Nephron progenitor cell (in vitro differentiated cells): ENCODE measurements at regions not wholly inside any gene's neighbourhood (a gene's known extent, or its start where the extent isn't known, plus 50 kb on each side); places are given as distances from the start of the nearest gene placed in this dataset.

Experiments
- DNase-seq: peaks from one replicate; pipeline ENCODE4 v3.0.0; 2021
- H3K27ac Mint-ChIP-seq: 2 replicates; pipeline ENCODE4 v1.8.0; 2021; ENCODE audit warnings: mild to moderate bottlenecking, moderate library complexity, mixed read lengths
- H3K27me3 Mint-ChIP-seq: 2 replicates; pipeline ENCODE4 v1.8.0; 2021; ENCODE audit warnings: mild to moderate bottlenecking, low read depth, mixed read lengths; ENCODE audit not compliant: poor library complexity
- H3K36me3 Mint-ChIP-seq: 2 replicates; pipeline ENCODE4 v1.8.0; 2021; ENCODE audit warnings: low read depth, mixed read lengths
- H3K4me1 Mint-ChIP-seq: 2 replicates; pipeline ENCODE4 v1.8.0; 2021; ENCODE audit warnings: mixed read lengths
- H3K4me3 Mint-ChIP-seq: 2 replicates; pipeline ENCODE4 v1.8.0; 2021; ENCODE audit warnings: mild to moderate bottlenecking, moderate library complexity, mixed read lengths
- H3K9me3 Mint-ChIP-seq: 2 replicates; pipeline ENCODE4 v1.8.0; 2021; ENCODE audit warnings: mild to moderate bottlenecking, moderate library complexity, mixed read lengths
- TF ChIP-seq, protein P1 (sequence below): fragments of 200-600 bp; sonication (generic); IDR thresholded peaks from 2 replicates; pipeline ENCODE4 v1.5.0; 2021; ENCODE audit warnings: antibody characterized with exemption

DNA sequence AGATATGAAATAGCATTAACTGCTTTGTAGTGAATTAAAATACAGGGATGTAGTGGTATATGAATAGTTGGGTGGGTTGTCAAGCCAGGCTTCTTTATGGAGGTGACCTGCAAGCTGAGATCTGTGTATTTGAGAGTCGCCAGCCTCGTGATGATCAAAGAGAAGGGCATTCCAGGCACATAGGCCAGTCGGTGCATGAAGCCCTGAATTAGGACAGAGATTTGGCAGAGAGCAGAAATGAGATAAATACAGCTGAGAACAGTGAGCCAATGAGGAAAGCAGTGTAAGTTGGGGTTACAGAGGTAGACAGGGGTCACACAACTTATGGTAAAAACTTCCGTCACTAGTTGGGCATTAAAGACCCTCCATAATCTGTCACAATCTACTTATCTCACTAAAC lies 641.9 kb downstream of the OTOL1 start:
- no peak overlapping the region for H3K27ac Mint-ChIP-seq
- no peaks in the 10 kb centered on the region for H3K9me3 Mint-ChIP-seq
- peaks cover 3% of the 10 kb centered on the region for H3K27me3 Mint-ChIP-seq
- TF ChIP-seq, protein P1, sequence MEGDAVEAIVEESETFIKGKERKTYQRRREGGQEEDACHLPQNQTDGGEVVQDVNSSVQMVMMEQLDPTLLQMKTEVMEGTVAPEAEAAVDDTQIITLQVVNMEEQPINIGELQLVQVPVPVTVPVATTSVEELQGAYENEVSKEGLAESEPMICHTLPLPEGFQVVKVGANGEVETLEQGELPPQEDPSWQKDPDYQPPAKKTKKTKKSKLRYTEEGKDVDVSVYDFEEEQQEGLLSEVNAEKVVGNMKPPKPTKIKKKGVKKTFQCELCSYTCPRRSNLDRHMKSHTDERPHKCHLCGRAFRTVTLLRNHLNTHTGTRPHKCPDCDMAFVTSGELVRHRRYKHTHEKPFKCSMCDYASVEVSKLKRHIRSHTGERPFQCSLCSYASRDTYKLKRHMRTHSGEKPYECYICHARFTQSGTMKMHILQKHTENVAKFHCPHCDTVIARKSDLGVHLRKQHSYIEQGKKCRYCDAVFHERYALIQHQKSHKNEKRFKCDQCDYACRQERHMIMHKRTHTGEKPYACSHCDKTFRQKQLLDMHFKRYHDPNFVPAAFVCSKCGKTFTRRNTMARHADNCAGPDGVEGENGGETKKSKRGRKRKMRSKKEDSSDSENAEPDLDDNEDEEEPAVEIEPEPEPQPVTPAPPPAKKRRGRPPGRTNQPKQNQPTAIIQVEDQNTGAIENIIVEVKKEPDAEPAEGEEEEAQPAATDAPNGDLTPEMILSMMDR: no peak
- no peak overlapping the region for H3K4me3 Mint-ChIP-seq
- H3K36me3 Mint-ChIP-seq: no peaks in the 10 kb centered on the region
- H3K4me1 Mint-ChIP-seq: peaks cover 11% of the 10 kb centered on the region
- DNase-seq: no peak

DNA sequence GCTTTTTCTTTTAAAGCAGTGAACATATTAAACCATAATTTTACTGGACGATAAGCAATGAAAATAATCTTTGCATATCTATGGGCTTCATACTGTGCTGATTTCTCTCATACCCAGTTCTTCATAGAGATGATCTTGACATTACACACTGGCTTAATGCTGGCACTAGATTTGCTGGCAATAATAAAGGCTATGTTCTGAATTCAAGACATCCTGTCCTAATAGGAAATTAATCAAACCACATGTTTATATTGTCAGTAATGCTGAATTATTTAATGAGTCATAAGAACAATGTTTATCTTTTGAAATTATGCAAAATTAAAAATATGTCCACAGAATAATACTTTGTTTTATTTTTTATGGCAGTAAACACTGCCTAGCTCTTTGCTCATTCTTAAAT lies 643.2 kb downstream of the OTOL1 start:
- no peak overlapping the region for H3K4me3 Mint-ChIP-seq
- H3K27me3 Mint-ChIP-seq: peaks cover 3% of the 10 kb centered on the region
- no peak for DNase-seq
- no peaks in the 10 kb centered on the region for H3K9me3 Mint-ChIP-seq
- no peaks in the 10 kb centered on the region for H3K4me1 Mint-ChIP-seq
- H3K27ac Mint-ChIP-seq: no peak overlapping the region
- no peaks in the 10 kb centered on the region for H3K36me3 Mint-ChIP-seq
- TF ChIP-seq, protein P1: no peak

DNA sequence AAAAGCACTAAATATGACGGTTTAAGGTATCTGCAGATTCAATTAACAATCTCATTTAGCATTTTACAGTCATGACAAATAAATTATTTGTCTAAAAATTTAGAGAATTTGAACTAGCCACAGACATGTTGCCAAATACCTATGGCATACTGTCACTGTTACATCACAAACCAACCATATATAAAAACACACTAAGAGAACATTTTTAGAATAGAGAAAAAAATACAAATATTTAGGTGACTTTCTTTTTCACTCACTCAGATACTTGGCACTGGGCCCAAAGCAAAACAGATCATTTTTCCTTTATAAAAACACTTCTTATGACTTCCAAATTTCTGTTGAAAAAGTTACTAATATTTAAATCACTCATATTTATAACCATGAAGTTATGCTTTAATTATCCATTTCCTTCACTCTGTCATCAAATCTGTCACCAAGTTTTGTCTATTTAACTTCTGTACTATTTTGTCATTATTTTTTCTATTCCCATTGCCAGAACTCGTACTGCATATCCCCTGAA lies 644.7 kb downstream of the OTOL1 start:
- Mint-ChIP-seq H3K4me1 (no peaks in the 10 kb centered on the region), H3K27me3 (peaks cover 3% of the 10 kb centered on the region), H3K27ac (no peak overlapping the region), H3K36me3 (no peaks in the 10 kb centered on the region), H3K9me3 (no peaks in the 10 kb centered on the region), H3K4me3 (no peak overlapping the region)
- DNase-seq: no peak
- TF ChIP-seq, protein P1: no peak

DNA sequence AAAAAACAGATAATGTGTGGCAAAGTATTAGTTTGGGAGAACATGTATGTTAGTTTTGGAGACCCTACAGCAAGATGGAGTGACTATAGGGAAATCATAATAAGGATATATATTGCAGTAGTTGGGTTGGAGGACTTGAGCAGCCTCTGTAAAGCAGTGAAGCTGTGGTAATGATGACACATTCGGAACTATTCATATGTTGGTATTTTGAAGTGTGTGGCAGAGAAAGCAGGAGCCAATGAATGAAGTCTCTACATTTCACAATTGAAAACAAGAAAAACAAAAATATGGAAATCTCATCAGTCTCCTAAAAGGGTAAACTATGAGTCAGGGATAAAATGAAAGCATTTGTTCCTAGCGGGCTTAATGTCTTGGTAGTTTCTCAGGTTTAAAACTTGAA lies 645.9 kb downstream of the OTOL1 start:
- Mint-ChIP-seq H3K27ac (no peak overlapping the region), H3K36me3 (no peaks in the 10 kb centered on the region), H3K4me1 (no peaks in the 10 kb centered on the region), H3K27me3 (peaks cover 3% of the 10 kb centered on the region), H3K9me3 (no peaks in the 10 kb centered on the region), H3K4me3 (no peak overlapping the region)
- TF ChIP-seq, protein P1: no peak
- no peak for DNase-seq

DNA sequence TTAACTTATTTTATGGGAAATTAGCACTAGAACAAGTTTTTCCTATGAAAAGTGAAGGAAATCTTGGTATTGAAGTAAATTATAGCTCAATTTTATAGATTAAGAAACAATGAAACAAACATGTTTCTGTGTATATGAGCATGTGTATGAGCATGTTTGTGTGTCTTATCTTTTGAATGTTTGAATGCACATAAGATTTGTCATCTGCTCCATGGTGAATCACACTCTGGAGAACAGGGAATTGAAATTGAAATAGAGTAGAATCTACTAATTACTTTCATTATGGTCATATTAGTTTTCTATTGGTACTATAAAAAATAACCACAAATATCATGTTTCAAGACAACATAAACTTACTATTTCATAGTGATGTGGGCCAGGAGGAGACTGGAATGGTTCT lies 646.6 kb downstream of the OTOL1 start:
- no peaks in the 10 kb centered on the region for H3K4me1 Mint-ChIP-seq
- peaks cover 3% of the 10 kb centered on the region for H3K27me3 Mint-ChIP-seq
- TF ChIP-seq, protein P1: no peak
- no peak overlapping the region for H3K4me3 Mint-ChIP-seq
- no peaks in the 10 kb centered on the region for H3K9me3 Mint-ChIP-seq
- no peaks in the 10 kb centered on the region for H3K36me3 Mint-ChIP-seq
- no peak for DNase-seq
- H3K27ac Mint-ChIP-seq: no peak overlapping the region

DNA sequence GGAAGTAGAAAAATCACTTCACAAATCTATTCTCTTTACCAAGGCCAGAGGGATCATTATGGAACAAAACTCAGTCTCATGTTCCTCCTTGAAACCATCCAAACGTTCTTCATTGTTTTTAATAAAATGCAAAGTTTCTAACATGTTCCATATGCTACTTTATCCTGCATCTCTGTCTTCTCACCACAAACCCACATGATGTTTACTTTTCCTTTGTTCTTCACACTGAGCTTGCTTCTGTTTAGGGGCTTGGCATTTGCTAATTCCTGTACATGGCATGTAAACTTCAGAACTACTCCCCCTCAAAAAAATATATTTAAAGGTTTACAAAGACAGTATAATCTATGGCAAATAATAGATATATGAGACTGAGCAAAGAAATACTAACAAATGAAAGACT lies 651.4 kb downstream of the OTOL1 start:
- Mint-ChIP-seq H3K4me1 (no peaks in the 10 kb centered on the region), H3K4me3 (no peak overlapping the region), H3K36me3 (no peaks in the 10 kb centered on the region), H3K27ac (no peak overlapping the region), H3K9me3 (no peaks in the 10 kb centered on the region), H3K27me3 (no peaks in the 10 kb centered on the region)
- DNase-seq: no peak
- TF ChIP-seq, protein P1: no peak
